Mesendoderm (in vitro differentiated cells): ENCODE measurements at regions not wholly inside any gene's neighbourhood (a gene's known extent, or its start where the extent isn't known, plus 50 kb on each side); places are given as distances from the start of the nearest gene placed in this dataset.

ENCODE experiments used
- DNase-seq: peaks from one replicate; pipeline ENCODE4 v3.0.0; 2013
- H2AK5ac ChIP-seq: 2 replicates; pipeline ENCODE4 v1.6.1; 2013; ENCODE audit warnings: low read length, inconsistent platforms
- H2BK120ac ChIP-seq: 2 replicates; pipeline ENCODE4 v1.6.1; 2013; ENCODE audit warnings: low read depth, mild to moderate bottlenecking, low read length, moderate library complexity, mixed read lengths
- H2BK15ac ChIP-seq: replicated peaks from 2 replicates; pipeline ENCODE4 v1.6.1; 2013; ENCODE audit warnings: low read depth, mild to moderate bottlenecking, moderate library complexity
- H2BK5ac ChIP-seq: 2 replicates; pipeline ENCODE4 v1.6.1; 2013; ENCODE audit warnings: low read length, inconsistent platforms
- H3K18ac ChIP-seq: 2 replicates; pipeline ENCODE4 v1.6.1; 2013; ENCODE audit warnings: mild to moderate bottlenecking, low read length, mixed read lengths
- H3K23ac ChIP-seq: one replicate; pipeline ENCODE4 v1.6.1; 2013; ENCODE audit warnings: low read length
- H3K27ac ChIP-seq: 2 replicates; pipeline ENCODE4 v1.5.1; 2013; ENCODE audit warnings: low read depth, mild to moderate bottlenecking, inconsistent platforms, low read length, moderate library complexity
- H3K27me3 ChIP-seq: 2 replicates; pipeline ENCODE4 v1.6.1; 2013; ENCODE audit warnings: low read length, control low read depth, mild to moderate bottlenecking, inconsistent platforms; ENCODE audit not compliant: insufficient read depth, poor library complexity
- H3K36me3 ChIP-seq: 2 replicates; pipeline ENCODE4 v1.6.1; 2013; ENCODE audit warnings: low read length, inconsistent platforms; ENCODE audit not compliant: control insufficient read depth, insufficient read depth
- H3K4ac ChIP-seq: one replicate; pipeline ENCODE4 v1.6.1; 2013; ENCODE audit warnings: low read depth, mild to moderate bottlenecking, low read length, moderate library complexity
- H3K4me1 ChIP-seq: 2 replicates; pipeline ENCODE4 v1.6.1; 2013; ENCODE audit warnings: low read depth, low read length, inconsistent platforms; ENCODE audit not compliant: control insufficient read depth
- H3K4me2 ChIP-seq: 2 replicates; pipeline ENCODE4 v1.6.1; 2013; ENCODE audit warnings: low read length
- H3K4me3 ChIP-seq: 2 replicates; pipeline ENCODE4 v1.5.1; 2013; ENCODE audit warnings: mild to moderate bottlenecking, low read length
- H3K56ac ChIP-seq: one replicate; pipeline ENCODE4 v1.6.1; 2013; ENCODE audit warnings: low read length
- H3K79me1 ChIP-seq: 2 replicates; pipeline ENCODE4 v1.6.1; 2013; ENCODE audit warnings: low read length, inconsistent platforms
- H3K79me2 ChIP-seq: 2 replicates; pipeline ENCODE4 v1.6.1; 2013; ENCODE audit warnings: mild to moderate bottlenecking, low read length; ENCODE audit not compliant: control insufficient read depth, insufficient read depth
- H3K9ac ChIP-seq: 2 replicates; pipeline ENCODE4 v1.6.1; 2013; ENCODE audit warnings: low read length, inconsistent platforms
- H4K5ac ChIP-seq: one replicate; pipeline ENCODE4 v1.6.1; 2013; ENCODE audit warnings: low read length
- H4K8ac ChIP-seq: one replicate; pipeline ENCODE4 v1.6.1; 2013; ENCODE audit warnings: low read depth, mild to moderate bottlenecking, control low read depth, low read length, moderate library complexity
- WGBS: extraction: QIAGEN DNeasy Blood & Tissue Kit; methylation state at CpG from one replicate; pipeline ENCODE4 v1.1.7; 2013; ENCODE audit warnings: low lambda C conversion rate, missing lambda C conversion rate; ENCODE audit not compliant: insufficient coverage; ENCODE audit errors: extremely low coverage; 5-methylcytosine and 5-hydroxymethylcytosine counted together

- no peaks in the 10 kb centered on the region for H3K79me2 ChIP-seq
- no peak overlapping the region for H3K4me3 ChIP-seq
- no peak overlapping the region for H3K56ac ChIP-seq
- no peak overlapping the region for H4K8ac ChIP-seq
- H3K27me3 ChIP-seq, result no peaks in the 10 kb centered on the region
- no peaks in the 10 kb centered on the region for H3K79me1 ChIP-seq
- no peaks in the 10 kb centered on the region for H3K36me3 ChIP-seq
- no peak overlapping the region for H3K9ac ChIP-seq
- H3K18ac ChIP-seq, result no peak overlapping the region
- no peak overlapping the region for H3K23ac ChIP-seq
- no peak overlapping the region for H3K4me2 ChIP-seq
- no peak overlapping the region for H3K4ac ChIP-seq
- no peak overlapping the region for H2BK5ac ChIP-seq
- no peak overlapping the region for H2AK5ac ChIP-seq
- H3K4me1 ChIP-seq, result no peaks in the 10 kb centered on the region
- no peak overlapping the region for H2BK120ac ChIP-seq
- no peak overlapping the region for H2BK15ac ChIP-seq
- H4K5ac ChIP-seq, result no peak overlapping the region
- no peak overlapping the region for H3K27ac ChIP-seq
- DNase-seq, result no peak
Observed at GRCh38 chr9:12289711-12290110, 403.5 kb upstream of the TYRP1 start.

- H3K79me2 ChIP-seq, result no peaks in the 10 kb centered on the region
- no peak overlapping the region for H3K23ac ChIP-seq
- no peak overlapping the region for H3K4ac ChIP-seq
- no peak overlapping the region for H2BK120ac ChIP-seq
- no peaks in the 10 kb centered on the region for H3K36me3 ChIP-seq
- no peak overlapping the region for H2BK15ac ChIP-seq
- no peak overlapping the region for H3K4me3 ChIP-seq
- no peak overlapping the region for H2AK5ac ChIP-seq
- H3K79me1 ChIP-seq, result no peaks in the 10 kb centered on the region
- H2BK5ac ChIP-seq, result no peak overlapping the region
- no peak overlapping the region for H4K8ac ChIP-seq
- H3K4me2 ChIP-seq, result no peak overlapping the region
- H3K27ac ChIP-seq, result no peak overlapping the region
- DNase-seq, result no peak
- no peak overlapping the region for H3K18ac ChIP-seq
- no peak overlapping the region for H4K5ac ChIP-seq
- no peak overlapping the region for H3K56ac ChIP-seq
- no peaks in the 10 kb centered on the region for H3K27me3 ChIP-seq
- no peaks in the 10 kb centered on the region for H3K4me1 ChIP-seq
- WGBS, result no CpG with 5 or more reads among the region's 3 CpGs
- H3K9ac ChIP-seq, result no peak overlapping the region
Observed at GRCh38 chr9:12290166-12290869, 402.9 kb upstream of the TYRP1 start.

- no CpG with 5 or more reads among the region's 1 CpG for WGBS
Observed at GRCh38 chr9:12305211-12305610, 388.0 kb upstream of the TYRP1 start.

GRCh38 chr9:12314589-12314988 lies 378.6 kb upstream of the TYRP1 start:
- Histone ChIP-seq H2BK15ac (no peak overlapping the region), H3K36me3 (no peaks in the 10 kb centered on the region), H3K79me2 (no peaks in the 10 kb centered on the region), H3K27ac (no peak overlapping the region), H3K4ac (no peak overlapping the region), H2AK5ac (no peak overlapping the region), H4K8ac (no peak overlapping the region), H3K27me3 (no peaks in the 10 kb centered on the region), H3K79me1 (no peaks in the 10 kb centered on the region), H2BK5ac (no peak overlapping the region), H4K5ac (no peak overlapping the region), H3K18ac (no peak overlapping the region), H3K56ac (no peak overlapping the region), H3K4me3 (no peak overlapping the region), H2BK120ac (no peak overlapping the region), H3K4me2 (no peak overlapping the region), H3K23ac (no peak overlapping the region), H3K9ac (no peak overlapping the region), H3K4me1 (no peaks in the 10 kb centered on the region)
- no CpG with 5 or more reads among the region's 4 CpGs for WGBS
- DNase-seq, result no peak

More at GRCh38 chr9:12305211-12305610, 388.0 kb upstream of the TYRP1 start:
- no peak overlapping the region for H3K56ac ChIP-seq
- H4K5ac ChIP-seq, result no peak overlapping the region
- H4K8ac ChIP-seq, result no peak overlapping the region
- no peak overlapping the region for H3K4me2 ChIP-seq
- no peak overlapping the region for H2AK5ac ChIP-seq
- H2BK15ac ChIP-seq, result no peak overlapping the region
- no peak overlapping the region for H3K23ac ChIP-seq
- no peak overlapping the region for H3K9ac ChIP-seq
- no peak overlapping the region for H3K4me3 ChIP-seq
- DNase-seq, result no peak
- H3K79me1 ChIP-seq, result no peaks in the 10 kb centered on the region
- H3K27me3 ChIP-seq, result no peaks in the 10 kb centered on the region
- no peak overlapping the region for H2BK120ac ChIP-seq
- H3K36me3 ChIP-seq, result no peaks in the 10 kb centered on the region
- H3K27ac ChIP-seq, result no peak overlapping the region
- no peak overlapping the region for H3K4ac ChIP-seq
- no peaks in the 10 kb centered on the region for H3K79me2 ChIP-seq
- H3K18ac ChIP-seq, result no peak overlapping the region
- no peak overlapping the region for H2BK5ac ChIP-seq
- no peaks in the 10 kb centered on the region for H3K4me1 ChIP-seq

GRCh38 chr9:12318732-12319685 lies 374.2 kb upstream of the TYRP1 start:
- H3K4me2 ChIP-seq, result no peak overlapping the region
- H3K4me1 ChIP-seq, result no peaks in the 10 kb centered on the region
- no peak overlapping the region for H2AK5ac ChIP-seq

More at GRCh38 chr9:12318732-12319685, 374.2 kb upstream of the TYRP1 start:
- H3K18ac ChIP-seq, result no peak overlapping the region
- H3K36me3 ChIP-seq, result no peaks in the 10 kb centered on the region
- no peaks in the 10 kb centered on the region for H3K79me2 ChIP-seq
- DNase-seq, result no peak
- no peak overlapping the region for H4K5ac ChIP-seq
- WGBS, result no CpG with 5 or more reads among the region's 4 CpGs
- H3K4me3 ChIP-seq, result no peak overlapping the region
- no peak overlapping the region for H4K8ac ChIP-seq
- H2BK5ac ChIP-seq, result no peak overlapping the region
- no peaks in the 10 kb centered on the region for H3K79me1 ChIP-seq
- no peak overlapping the region for H2BK15ac ChIP-seq
- no peak overlapping the region for H3K27ac ChIP-seq
- H3K56ac ChIP-seq, result no peak overlapping the region
- H3K23ac ChIP-seq, result no peak overlapping the region
- no peaks in the 10 kb centered on the region for H3K27me3 ChIP-seq
- no peak overlapping the region for H3K9ac ChIP-seq
- H3K4ac ChIP-seq, result no peak overlapping the region
- no peak overlapping the region for H2BK120ac ChIP-seq
